NCI-H526 (cell line): ENCODE measurements at regions not wholly inside any gene's neighbourhood (a gene's known extent, or its start where the extent isn't known, plus 50 kb on each side); places are given as distances from the start of the nearest gene placed in this dataset.

ENCODE experiments used
- DNase-seq, 2 experiments: peaks; one replicate each; lab custom pipeline; 2025; lab: John Stamatoyannopoulos, UW

GRCh38 chr3:72698154-72698917 lies 149.9 kb downstream of the SHQ1 start:
- DNase-seq, result no peak

DNA sequence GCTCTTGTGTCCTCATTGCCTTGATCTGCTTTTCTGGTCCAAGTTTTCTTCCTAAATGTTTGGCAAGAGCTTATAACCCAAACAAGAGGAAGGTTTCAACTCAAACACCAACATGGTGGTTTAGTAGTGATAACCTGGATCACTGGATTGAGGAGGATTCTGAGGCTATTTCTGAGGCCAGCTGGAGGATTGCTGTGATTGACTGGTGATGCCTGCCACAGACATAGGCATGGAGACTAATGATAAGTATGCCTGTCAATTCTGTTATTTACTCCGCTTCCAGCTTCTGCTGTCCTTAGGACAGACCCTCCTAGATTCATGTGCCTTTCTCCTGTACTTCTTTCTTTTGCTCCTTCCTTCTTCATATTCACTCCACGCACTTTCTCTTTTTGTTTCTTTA lies 150.5 kb downstream of the SHQ1 start:
- no peak for DNase-seq

DNA sequence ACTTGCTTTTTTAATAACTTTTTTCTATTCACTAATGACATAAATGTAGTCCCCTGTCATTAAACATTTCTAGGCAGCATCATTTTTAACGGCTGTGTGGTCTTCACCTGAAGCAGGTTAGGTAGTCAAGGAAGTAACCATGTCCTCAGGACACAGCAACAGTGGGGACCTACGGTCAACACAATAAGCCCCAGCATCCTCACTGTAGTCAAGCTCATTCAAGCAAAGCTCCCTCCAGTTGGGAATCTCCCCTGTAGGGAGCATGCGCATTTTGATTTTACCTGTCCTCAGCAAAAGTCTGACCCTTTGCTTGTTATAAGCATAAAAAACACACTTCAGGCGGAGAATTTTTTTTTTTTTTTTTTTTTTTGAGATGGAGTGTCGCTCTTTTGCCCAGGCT lies 151.4 kb downstream of the SHQ1 start:
- DNase-seq, result no peak

DNA sequence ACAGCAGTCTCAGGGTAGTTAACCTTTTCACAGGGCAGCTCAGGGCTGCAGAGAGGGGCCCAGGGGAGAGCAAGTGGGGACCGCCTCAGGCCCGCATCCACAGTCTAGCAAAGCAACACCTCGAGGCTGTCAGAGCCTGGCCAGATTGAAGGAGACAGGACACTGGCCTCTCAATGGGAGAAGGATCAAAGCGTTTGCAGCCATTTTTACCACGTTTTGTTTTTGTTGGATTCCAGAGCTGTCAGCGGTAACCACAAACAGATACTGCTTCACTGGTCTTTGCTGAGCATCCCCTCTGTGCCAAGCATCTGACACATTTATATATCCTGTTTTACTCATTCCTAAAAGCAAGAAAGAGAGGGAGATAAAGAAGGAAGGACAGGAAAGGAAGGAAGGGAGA lies 153.8 kb downstream of the SHQ1 start:
- DNase-seq, result no peak

DNA sequence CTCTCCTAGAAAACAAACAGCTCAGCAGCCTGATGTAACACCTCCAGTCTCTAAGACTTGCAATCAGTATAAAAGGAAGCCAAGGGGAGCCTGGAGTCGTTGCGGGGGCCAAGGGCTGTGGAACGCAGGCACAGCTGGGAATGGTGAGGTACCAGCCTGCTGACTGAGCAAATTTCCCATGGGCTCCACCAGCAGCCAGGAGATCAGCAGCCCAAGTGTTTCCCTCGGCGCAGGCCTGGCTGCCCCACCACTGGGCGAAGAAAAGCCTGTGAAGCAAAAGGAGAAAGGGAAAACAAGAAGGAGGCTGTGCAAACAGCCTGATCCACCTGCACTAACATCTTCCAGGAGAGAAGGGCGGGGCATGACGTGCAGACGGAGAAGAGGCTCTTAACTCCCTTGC lies 155.3 kb downstream of the SHQ1 start:
- DNase-seq, result no peak

- no peak for DNase-seq
These were observed 157.6 kb downstream of the SHQ1 start for GRCh38 chr3:72690629-72691028.

DNA sequence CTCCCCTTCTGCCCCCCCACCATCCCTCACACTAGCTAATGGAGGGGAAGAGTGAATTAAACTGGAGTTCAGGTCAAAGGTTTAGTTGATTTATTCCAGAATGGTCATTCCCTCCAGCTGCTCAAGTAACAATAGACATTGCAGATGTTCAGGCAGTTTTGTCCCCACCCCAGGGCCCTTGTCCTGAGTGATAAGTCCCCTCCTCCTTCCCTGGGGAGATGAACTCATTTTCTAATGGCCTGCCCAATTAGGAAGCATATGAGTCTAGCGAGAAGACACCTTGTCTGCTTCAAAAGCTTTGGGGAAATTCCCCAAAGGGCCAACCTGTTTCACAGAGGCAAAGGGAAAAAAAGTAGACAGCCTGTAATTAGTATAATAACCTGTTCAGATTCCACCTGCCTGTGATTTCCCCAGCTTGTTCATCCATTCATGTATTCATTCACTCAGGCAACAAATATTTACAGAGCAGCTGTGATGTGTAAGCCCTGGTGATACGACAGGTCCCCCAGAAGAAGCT lies 165.3 kb downstream of the SHQ1 start:
- no peak for DNase-seq

DNA sequence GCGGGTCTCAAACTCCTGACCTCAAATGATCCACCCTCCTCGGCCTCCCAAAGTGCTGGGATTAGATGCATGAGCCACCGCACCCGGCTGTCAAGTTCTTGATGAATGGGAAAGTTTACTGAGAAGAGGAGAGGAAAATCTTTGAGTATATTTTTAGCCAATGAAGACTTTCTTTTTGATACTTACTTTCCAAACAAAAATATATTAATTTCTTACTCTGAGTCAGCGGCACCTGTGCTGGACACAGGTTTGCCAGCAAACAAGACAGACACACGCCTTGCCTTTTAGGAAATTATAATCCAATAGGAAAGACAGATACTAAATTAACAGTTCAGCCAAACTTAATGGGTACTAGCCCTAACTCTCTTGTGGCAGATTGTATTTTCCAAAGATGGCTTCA lies 166.6 kb downstream of the SHQ1 start:
- DNase-seq, result no peak

GRCh38 chr3:72680766-72681165 lies 167.5 kb downstream of the SHQ1 start:
- DNase-seq, result no peak

- no peak for DNase-seq
These were observed 168.6 kb downstream of the SHQ1 start for GRCh38 chr3:72679540-72680198.

- no peak for DNase-seq
These were observed 169.4 kb downstream of the SHQ1 start for GRCh38 chr3:72678867-72679266.

- no peak for DNase-seq
These were observed 169.9 kb downstream of the SHQ1 start for GRCh38 chr3:72678380-72678779.

DNA sequence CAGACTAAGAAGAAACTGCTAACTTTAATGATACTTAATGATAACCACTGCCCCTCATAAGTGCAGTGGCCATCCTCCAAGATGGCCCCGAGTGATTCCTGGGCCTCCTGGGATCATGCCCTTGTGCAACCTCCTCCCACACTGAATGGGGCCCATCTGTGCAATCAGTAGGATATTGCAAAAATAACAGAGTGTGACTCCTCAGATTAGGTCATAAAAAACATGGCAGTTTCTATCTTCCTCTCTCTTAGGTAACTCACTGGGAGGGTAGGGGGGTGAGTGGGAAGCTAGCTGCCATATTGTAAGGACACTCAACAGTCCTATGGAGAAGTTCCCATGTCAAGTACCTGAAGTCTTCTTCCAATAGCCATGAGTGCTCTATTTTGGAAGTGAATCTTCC lies 173.0 kb downstream of the SHQ1 start:
- no peak for DNase-seq

GRCh38 chr3:72673011-72673771 lies 175.1 kb downstream of the SHQ1 start:
- no peak for DNase-seq

DNA sequence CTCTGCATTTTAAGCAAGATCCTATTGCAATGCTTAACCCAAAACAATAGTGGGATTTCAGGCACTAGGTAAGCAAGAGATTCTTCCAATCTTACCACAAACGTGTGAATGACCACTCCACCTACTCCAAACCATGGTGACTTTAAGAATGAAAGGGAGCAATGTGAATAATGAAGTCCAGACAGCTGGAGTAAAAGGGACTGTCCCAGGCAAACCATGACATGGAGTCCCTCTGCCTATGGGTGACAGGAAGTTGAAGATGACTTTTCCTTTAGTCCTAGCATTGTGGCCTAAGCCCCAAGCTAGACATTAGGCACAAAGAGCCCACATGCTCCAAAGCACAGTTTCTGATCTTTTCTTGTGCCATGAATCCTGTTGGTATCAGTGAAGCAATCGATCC lies 179.0 kb downstream of the SHQ1 start:
- DNase-seq, result no peak

DNA sequence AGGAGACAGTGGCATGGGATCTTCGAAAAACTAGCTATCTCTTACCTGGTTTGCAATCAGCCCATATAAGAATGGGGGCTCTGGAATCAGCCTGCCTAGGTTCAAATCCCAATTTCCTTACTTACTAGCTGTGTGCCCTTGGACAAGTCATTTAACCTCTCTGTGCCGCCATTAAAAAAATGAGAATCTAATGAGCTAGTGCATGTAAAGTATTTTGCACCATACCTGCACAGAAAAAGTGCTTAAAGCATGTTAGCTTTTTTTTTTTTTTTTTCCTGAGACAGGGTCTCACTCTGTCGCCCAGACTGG lies 181.8 kb downstream of the SHQ1 start:
- no peak for DNase-seq

DNA sequence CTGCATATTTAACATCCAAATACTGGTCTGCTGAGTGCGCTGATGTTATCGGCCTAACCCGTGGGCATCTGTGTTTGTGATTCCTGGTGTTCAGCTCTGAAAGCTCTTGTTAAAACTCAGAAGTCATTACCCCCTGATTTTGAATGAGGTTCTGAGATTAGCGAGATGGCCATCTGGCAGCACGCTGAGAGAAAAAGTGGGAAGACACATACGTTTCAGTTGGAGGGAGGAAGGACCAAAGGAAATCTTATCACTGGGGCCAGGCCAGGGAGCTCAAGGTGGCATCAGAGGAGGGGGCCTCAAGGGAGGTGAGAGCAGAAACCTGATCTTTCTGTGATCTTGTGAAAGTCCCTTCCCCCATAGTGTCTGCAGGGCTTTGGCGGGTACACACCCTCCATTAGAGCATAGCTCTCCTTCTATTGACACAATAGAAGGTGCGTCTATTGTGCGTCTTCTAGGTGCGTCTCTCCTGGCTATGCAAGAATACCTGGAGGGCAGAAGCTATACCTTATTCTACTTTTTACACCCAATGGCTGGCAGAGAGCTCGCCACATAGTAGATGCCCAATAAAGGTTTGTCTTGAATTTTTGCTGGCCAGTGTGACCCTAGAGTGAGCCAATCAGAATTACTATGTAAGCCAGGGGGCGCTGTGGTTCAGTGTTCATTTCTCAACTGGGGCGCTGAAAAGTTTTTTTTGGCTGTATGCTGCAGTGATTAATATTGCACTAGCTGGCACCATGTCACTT lies 182.4 kb downstream of the SHQ1 start:
- peak; percentile 1 to 10 for DNase-seq

GRCh38 chr3:72665103-72665502 lies 183.1 kb downstream of the SHQ1 start:
- no peak for DNase-seq

DNA sequence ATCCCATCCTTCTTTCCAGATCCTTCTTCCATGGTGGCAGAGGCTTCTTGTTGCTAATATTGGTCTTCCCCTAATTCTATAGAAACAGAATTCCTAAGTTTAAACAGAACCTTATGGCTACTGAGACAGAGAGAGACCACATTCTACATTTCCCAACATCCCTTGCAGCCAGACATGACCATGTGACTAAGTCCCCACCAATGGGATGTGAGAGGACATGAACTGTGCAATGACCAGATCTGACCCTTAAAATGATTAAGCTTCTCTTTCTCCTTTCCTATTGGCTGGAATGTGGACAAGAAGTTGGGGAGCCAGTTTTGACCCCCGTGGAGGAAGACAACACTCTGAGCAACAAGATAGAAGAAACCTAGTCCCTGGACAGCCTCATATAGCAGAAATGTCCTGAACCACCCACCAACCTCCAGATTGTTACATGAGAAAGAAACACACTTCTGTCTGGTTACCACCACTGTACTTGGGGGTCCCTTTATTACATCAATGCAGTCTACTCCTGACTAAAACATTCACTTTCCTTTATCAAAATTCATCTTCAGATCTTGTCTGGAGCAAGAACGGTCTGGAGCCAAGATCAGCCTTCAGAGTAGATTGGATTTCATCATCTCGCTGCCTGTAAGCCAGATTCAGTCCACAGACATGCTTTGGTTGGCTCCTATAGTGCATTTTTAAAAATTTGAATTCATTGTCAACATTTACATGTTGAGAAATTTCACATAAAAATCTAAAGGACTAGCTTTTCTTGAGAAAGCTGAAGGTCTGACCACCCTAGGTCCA lies 183.9 kb downstream of the SHQ1 start:
- no peak for DNase-seq

GRCh38 chr3:72663429-72663828 lies 184.8 kb downstream of the SHQ1 start:
- peak; percentile 57 to 63 for DNase-seq

DNA sequence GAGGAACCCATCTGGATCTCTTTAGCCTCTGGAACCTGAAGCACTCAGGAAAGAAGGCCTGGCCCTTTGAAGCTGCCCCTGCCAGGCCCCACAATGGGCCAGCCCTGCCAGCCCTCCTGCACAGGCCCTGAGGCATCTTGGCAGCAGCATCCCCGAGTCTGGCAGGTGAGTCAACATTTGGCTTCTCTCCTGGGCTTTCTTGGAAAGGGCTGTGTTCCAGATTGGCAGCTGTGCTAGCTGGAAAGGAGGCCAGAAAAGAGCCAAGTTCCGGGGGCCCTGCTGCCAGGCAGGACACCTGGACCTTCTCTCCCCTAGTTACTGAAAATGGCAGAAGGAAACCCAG lies 187.2 kb downstream of the SHQ1 start:
- no peak for DNase-seq
